K562 (cell line): ENCODE measurements at regions not wholly inside any gene's neighbourhood (a gene's known extent, or its start where the extent isn't known, plus 50 kb on each side); places are given as distances from the start of the nearest gene placed in this dataset.

Experiments
- ATAC-seq: fragments of 200-7000 bp; cut with Tn5 transposase; 3 replicates; pipeline ENCODE4 v1.9.1; 2020; ENCODE audit warnings: moderate library complexity
- BruUV-seq: library from RNA; stranded (reverse); fragments of 400-500 nt; replicated peaks from 2 replicates; lab custom pipeline; 2021; lab: Mats Ljungman, UMichigan
- CTCF ChIA-PET: fragments of 300-600 bp; formaldehyde crosslinking; extraction: SDS; loops from one replicate; lab custom pipeline; 2021; ENCODE audit warnings: low intra/inter-chr PET ratio; lab: Yijun Ruan, JAX
- POLR2A ChIA-PET: fragments of 300-600, 350-650 bp; sonication (Branson Sonifier 250); formaldehyde crosslinking; extraction: SDS; loops from one replicate; lab custom pipeline; 2021; ENCODE audit warnings: antibody characterized with exemption, inconsistent platforms; lab: Yijun Ruan, JAX
- DNase-seq, 4 experiments: peaks; one replicate each; pipeline versions ENCODE4 v3.0.0 to v3.0.0-alpha.2; 2011 to 2018; ENCODE audit warnings: low spot score in 3 of 4, mixed read lengths in 3 of 4; ENCODE audit errors: extremely low read depth in 1 of 4
- FAIRE-seq: peaks from 2 replicates; lab custom pipeline; 2011; peaks lifted over from hg19 to GRCh38; lab: Jason Lieb, UNC
- H2AFZ ChIP-seq: 2 replicates; pipeline ENCODE4 v1.6.0; 2011; ENCODE audit warnings: low read depth, low read length, control low read depth, inconsistent platforms
- H3K27ac ChIP-seq: fragments of 200-600 bp; 3 replicates; pipeline ENCODE4 v1.8.0; 2011; ENCODE audit warnings: low read depth, mild to moderate bottlenecking, control low read depth, inconsistent platforms, low read length, moderate library complexity, mixed read lengths; ENCODE audit errors: extremely low read depth
- H3K27me3 ChIP-seq, 2 experiments: fragments of 300-600 bp in 1 of 2; 2 replicates in 1 of 2; 3 replicates in 1 of 2; pipeline versions ENCODE4 v1.6.0 to v1.8.0; 2011; ENCODE audit warnings: inconsistent platforms in 2 of 2, low read length in 2 of 2, mild to moderate bottlenecking in 1 of 2, mixed read lengths in 1 of 2, moderate library complexity in 1 of 2; ENCODE audit not compliant: control insufficient read depth in 2 of 2, insufficient read depth in 2 of 2
- H3K36me3 ChIP-seq: fragments of 300-600 bp; 3 replicates; pipeline ENCODE4 v1.8.0; 2011; ENCODE audit warnings: mild to moderate bottlenecking, low read length, inconsistent platforms; ENCODE audit not compliant: control insufficient read depth, insufficient read depth
- H3K4me1 ChIP-seq, 2 experiments: fragments of 200-600 bp in 1 of 2; replicated peaks in 1 of 2; 2 replicates in 1 of 2; 3 replicates in 1 of 2; pipeline versions ENCODE4 v1.5.1 to v1.8.0; 2011; ENCODE audit warnings: inconsistent platforms in 2 of 2, low read length in 2 of 2, mild to moderate bottlenecking in 1 of 2, mixed read lengths in 1 of 2, moderate library complexity in 1 of 2; ENCODE audit not compliant: control insufficient read depth in 2 of 2, insufficient read depth in 2 of 2
- H3K4me2 ChIP-seq: 2 replicates; pipeline ENCODE4 v1.6.1; 2011; ENCODE audit warnings: low read length, control low read depth, inconsistent platforms, mixed read lengths; ENCODE audit not compliant: insufficient read depth
- H3K4me3 ChIP-seq: fragments of 200-600 bp; sonication (generic), shearing (Covaris generic); 2 replicates; pipeline ENCODE4 v1.5.1; 2016; ENCODE audit warnings: control low read depth, inconsistent platforms
- H3K79me2 ChIP-seq: fragments of 200-600 bp; 3 replicates; pipeline ENCODE4 v1.8.0; 2011; ENCODE audit warnings: low read length, inconsistent platforms; ENCODE audit not compliant: control insufficient read depth, insufficient read depth
- H3K9ac ChIP-seq, 2 experiments: 2 replicates each; pipeline versions ENCODE4 v1.6.0 to v1.6.1; 2011; ENCODE audit warnings: low read depth in 2 of 2, low read length in 2 of 2, control low read depth in 1 of 2, inconsistent platforms in 1 of 2, mild to moderate bottlenecking in 1 of 2, mixed read lengths in 1 of 2; ENCODE audit not compliant: insufficient read depth in 1 of 2
- H3K9me1 ChIP-seq: one replicate; pipeline ENCODE4 v1.6.0; 2011; ENCODE audit warnings: inconsistent platforms, mild to moderate bottlenecking, low read length, moderate library complexity; ENCODE audit not compliant: control insufficient read depth, insufficient read depth
- H3K9me3 ChIP-seq: replicated peaks from 2 replicates; pipeline ENCODE4 v1.5.1; 2011; ENCODE audit warnings: low read depth, low read length, inconsistent platforms; ENCODE audit not compliant: control insufficient read depth, insufficient read depth
- H4K20me1 ChIP-seq: replicated peaks from 2 replicates; pipeline ENCODE4 v1.6.1; 2011; ENCODE audit warnings: low read length, inconsistent platforms, mixed read lengths; ENCODE audit not compliant: control insufficient read depth, insufficient read depth
- CEBPB ChIP-seq: fragments of 450-650 bp; IDR thresholded peaks from 2 replicates; pipeline ENCODE4 v1.6.1; 2016; ENCODE audit warnings: missing genetic modification characterization, missing compliant biosample characterization
- CEBPG ChIP-seq, 3 experiments: fragments of 200-800 bp in 1 of 3; sonication (Bioruptor generic) in 1 of 3; sonication (generic) in 1 of 3; formaldehyde crosslinking in 1 of 3; IDR thresholded peaks in 2 of 3; conservative IDR thresholded peaks in 1 of 3; 2 replicates each; pipeline versions ENCODE4 v1.6.1 to v1.8.0; 2016 to 2022; ENCODE audit warnings: missing compliant biosample characterization in 2 of 3, missing genetic modification characterization in 2 of 3, mild to moderate bottlenecking in 1 of 3, missing genetic modification reagents in 1 of 3
- DEAF1 ChIP-seq: fragments of 450-650 bp; formaldehyde crosslinking; IDR thresholded peaks from 2 replicates; pipeline ENCODE4 v1.4.0; 2020; ENCODE audit warnings: mild to moderate bottlenecking, moderate library complexity
- ETV5 ChIP-seq: sonication (generic); formaldehyde crosslinking; IDR thresholded peaks from 2 replicates; pipeline ENCODE4 v1.4.0; 2020; ENCODE audit warnings: low read depth, mild to moderate bottlenecking, missing genetic modification reagents
- ETV6 ChIP-seq, 3 experiments: fragments of 150-350 bp in 1 of 3; sonication (generic) in 1 of 3; formaldehyde crosslinking in 1 of 3; IDR thresholded peaks; 2 replicates each; pipeline versions ENCODE4 v1.6.1 to v1.8.0; 2014 to 2022; ENCODE audit warnings: borderline replicate concordance in 2 of 3, low read depth in 2 of 3, antibody characterized with exemption in 1 of 3, low read length in 1 of 3, mild to moderate bottlenecking in 1 of 3, missing genetic modification reagents in 1 of 3
- LEF1 ChIP-seq: fragments of 450-650 bp; IDR thresholded peaks from 2 replicates; pipeline ENCODE4 v1.6.1; 2016; ENCODE audit warnings: mild to moderate bottlenecking
- MTA3 ChIP-seq: fragments of 450-650 bp; formaldehyde crosslinking; IDR thresholded peaks from 2 replicates; pipeline ENCODE4 v1.6.1; 2017; ENCODE audit warnings: mild to moderate bottlenecking, borderline replicate concordance
- NKRF ChIP-seq: fragments of 450-650 bp; IDR thresholded peaks from 2 replicates; pipeline ENCODE4 v1.6.1; 2016; ENCODE audit warnings: borderline replicate concordance
- RCOR1 ChIP-seq, 2 experiments: IDR thresholded peaks; 2 replicates each; pipeline ENCODE4 v1.6.1; 2012; ENCODE audit warnings: low read depth in 2 of 2, low read length in 2 of 2, borderline replicate concordance in 1 of 2, improper control_type of control experiment in 1 of 2
- XRCC5 ChIP-seq: fragments of 200-400 bp; formaldehyde crosslinking; IDR thresholded peaks from 2 replicates; pipeline ENCODE4 v1.6.1; 2017; ENCODE audit warnings: low read depth, mild to moderate bottlenecking, low read length
- ZBTB11 ChIP-seq, 3 experiments: fragments of 200-800 bp in 1 of 3; fragments of 250-450 bp in 1 of 3; fragments of 450-650 bp in 1 of 3; sonication (Bioruptor Pico) in 1 of 3; sonication (Bioruptor generic) in 1 of 3; formaldehyde crosslinking in 1 of 3; IDR thresholded peaks; 2 replicates each; pipeline versions ENCODE4 v1.6.1 to v1.8.0; 2016 to 2022; ENCODE audit warnings: mild to moderate bottlenecking in 2 of 3, missing genetic modification characterization in 2 of 3, missing compliant biosample characterization in 1 of 3, moderate library complexity in 1 of 3
- WGBS: fragments of 100-300 bp; shearing (Covaris generic); methylation state at CpG from one replicate; pipeline ENCODE4 v1.1.6; 2016; ENCODE audit warnings: low coverage, mixed read lengths; ENCODE audit not compliant: insufficient coverage; ENCODE audit errors: missing lambda C conversion rate; 5-methylcytosine and 5-hydroxymethylcytosine counted together
- in situ Hi-C: fragments of 300-500 bp; cut with MboI; formaldehyde crosslinking; loops from 4 replicates; pipeline ENCODE4 v1.15.0; 2018; ENCODE audit warnings: inconsistent platforms, mixed read lengths
- intact Hi-C: fragments of 100-400 bp; cut with micrococcal nuclease; formaldehyde crosslinking; loops from 2 replicates; pipeline ENCODE4 v1.14.2; 2022

GRCh38 chr7:132730105-132730504, 153.8 kb upstream of the PLXNA4 start (continued):
- no peak for TF ChIP-seq ETV5
- TF ChIP-seq RCOR1 (IDR thresholded peaks at IDR 0.05; ENCODE audit: borderline replicate concordance in 1 of 2, low read depth in 2 of 2, low read length in 2 of 2): no peak

- ChIA-PET CTCF (no interaction called here), POLR2A (no interaction called here)
- no peak overlapping the region for H3K4me3 ChIP-seq
- H3K4me1 ChIP-seq: no peaks in the 10 kb centered on the region
- H3K36me3 ChIP-seq: no peaks in the 10 kb centered on the region
- no peak overlapping the region for H3K9ac ChIP-seq
- WGBS: 0% methylated on average over 4 of the region's 4 CpGs
- intact Hi-C loops (no loop called here), in situ Hi-C loops (no loop called here)
- no peak overlapping the region for H3K4me2 ChIP-seq
- no peaks in the 10 kb centered on the region for H3K79me2 ChIP-seq
- ATAC-seq: peak; percentile 65
- BruUV-seq: no TSS peak
- H3K9me3 ChIP-seq: no peaks in the 10 kb centered on the region
- FAIRE-seq: no peak
- H3K27me3 ChIP-seq: peaks cover 21 to 22% of the 10 kb centered on the region in 2 experiments
- H3K27ac ChIP-seq: no peak overlapping the region
- H4K20me1 ChIP-seq: no peaks in the 10 kb centered on the region
- no peaks in the 10 kb centered on the region for H3K9me1 ChIP-seq
- no peak for DNase-seq
- no peak overlapping the region for H2AFZ ChIP-seq
- TF ChIP-seq CEBPG (CRISPR knock-in tag; IDR thresholded peaks at IDR 0.05): no peak
- peak in 1 of 2 experiments; percentile 75; a peak in 3 of 4 replicates for TF ChIP-seq CEBPG (tag; conservative IDR thresholded peaks at IDR 0.05 in 1 of 2, IDR thresholded peaks at IDR 0.05 in 1 of 2)
- no peak for TF ChIP-seq LEF1
- TF ChIP-seq MTA3: no peak
- peak; percentile 71 for TF ChIP-seq CEBPB (tag)
- TF ChIP-seq ETV6 (IDR thresholded peaks at IDR 0.05; ENCODE audit: borderline replicate concordance in 1 of 2, low read depth in 2 of 2, low read length in 1 of 2): no peak
- TF ChIP-seq ETV6 (CRISPR knock-in tag; IDR thresholded peaks at IDR 0.05; ENCODE audit: borderline replicate concordance): no peak
- no peak for TF ChIP-seq NKRF
- no peak for TF ChIP-seq ZBTB11 (CRISPR knock-in tag; IDR thresholded peaks at IDR 0.05)
- no peak for TF ChIP-seq XRCC5
- TF ChIP-seq DEAF1 (CRISPR knock-in tag): no peak
These were observed 147.3 kb upstream of the PLXNA4 start for GRCh38 chr7:132723506-132724081.
